ENCODE measurements at regions not wholly inside any gene's neighbourhood (a gene's known extent, or its start where the extent isn't known, plus 50 kb on each side); places are given as distances from the start of the nearest gene placed in this dataset.

GRCh38 chr13:22091971-22092300 lies 421.1 kb downstream of the FGF9 start:
- no peak for DNase-seq (ENCODE audit: low spot score)

GRCh38 chr13:22092791-22093560 lies 422.1 kb downstream of the FGF9 start:
- no peak for DNase-seq (ENCODE audit: low spot score)

- no peak for DNase-seq (ENCODE audit: low spot score)
Measured at GRCh38 chr13:22095794-22096193, 424.9 kb downstream of the FGF9 start.

DNA sequence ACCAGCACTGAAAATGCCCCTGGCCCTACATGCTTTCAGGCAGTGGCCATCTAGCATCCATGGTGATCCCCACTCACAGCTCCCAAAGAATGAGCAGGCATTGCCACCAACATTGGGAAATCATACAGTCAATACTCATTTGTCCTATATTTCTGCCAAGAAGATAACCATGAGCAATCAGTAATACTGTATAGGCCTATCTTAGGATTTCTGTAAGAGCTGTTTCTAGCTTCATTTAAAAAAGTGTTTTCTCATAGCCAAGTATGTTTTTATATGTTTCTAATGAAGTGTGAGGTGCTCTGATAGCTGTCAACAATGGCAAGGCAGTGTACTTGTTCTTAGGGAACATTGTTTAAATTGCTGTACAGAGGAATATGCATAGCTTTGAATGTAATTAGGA lies 428.7 kb downstream of the FGF9 start:
- no peak for DNase-seq (ENCODE audit: low spot score)

- no peak for DNase-seq (ENCODE audit: low spot score)
Measured at GRCh38 chr13:22102271-22102670, 431.4 kb downstream of the FGF9 start.

- no peak for DNase-seq (ENCODE audit: low spot score)
Measured at GRCh38 chr13:22103046-22104027, 432.5 kb downstream of the FGF9 start.

DNA sequence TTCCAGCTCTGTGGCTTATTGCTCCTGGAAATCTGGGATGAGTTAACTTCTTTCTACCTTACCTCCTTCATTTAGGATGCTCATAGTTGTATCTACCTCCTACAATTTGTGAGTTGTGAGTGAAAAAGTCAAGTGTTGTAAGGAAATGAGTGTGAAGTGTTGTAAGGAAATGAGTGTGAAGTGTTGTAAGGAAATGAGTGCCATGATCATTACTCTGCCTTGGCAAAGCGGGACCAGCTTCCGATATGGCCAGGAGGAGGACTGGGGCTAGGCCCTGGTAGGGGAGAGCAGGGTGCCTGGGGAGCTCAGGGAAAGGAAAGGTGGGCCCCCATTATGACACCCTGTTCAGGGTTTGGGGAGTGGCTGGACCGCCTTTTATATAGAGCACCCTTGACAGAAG lies 435.2 kb downstream of the FGF9 start:
- DNase-seq (ENCODE audit: low spot score), result no peak

GRCh38 chr13:22107549-22107948 lies 436.7 kb downstream of the FGF9 start:
- no peak for DNase-seq (ENCODE audit: low spot score)

- no peak for DNase-seq (ENCODE audit: low spot score)
Measured at GRCh38 chr13:22108283-22108942, 437.5 kb downstream of the FGF9 start.

- no peak for DNase-seq (ENCODE audit: low spot score)
Measured at GRCh38 chr13:22108979-22109378, 438.1 kb downstream of the FGF9 start.

DNA sequence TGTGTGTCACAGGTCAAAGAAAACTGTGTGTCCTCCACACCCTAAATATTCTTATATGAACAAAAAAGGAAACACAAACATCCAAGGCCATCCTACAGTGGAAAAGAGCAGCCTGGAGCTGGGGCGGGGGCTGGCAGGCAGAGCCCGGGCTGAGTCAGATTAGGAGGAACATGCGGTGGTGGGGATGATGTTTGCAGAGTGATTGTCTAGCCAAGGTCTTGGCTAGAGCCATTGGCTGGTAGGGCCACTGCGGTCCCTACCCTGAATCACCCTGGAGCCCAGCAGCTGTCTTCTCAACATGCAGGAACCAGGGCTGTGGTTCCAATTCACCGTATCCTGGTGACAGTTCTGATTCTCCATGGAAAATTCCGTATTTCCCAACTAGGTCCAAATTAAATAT lies 439.5 kb downstream of the FGF9 start:
- no peak for DNase-seq (ENCODE audit: low spot score)

- DNase-seq (ENCODE audit: low spot score), result no peak
Measured at GRCh38 chr13:22111152-22111783, 440.4 kb downstream of the FGF9 start.

- DNase-seq (ENCODE audit: low spot score), result no peak
Measured at GRCh38 chr13:22111961-22112360, 441.1 kb downstream of the FGF9 start.

DNA sequence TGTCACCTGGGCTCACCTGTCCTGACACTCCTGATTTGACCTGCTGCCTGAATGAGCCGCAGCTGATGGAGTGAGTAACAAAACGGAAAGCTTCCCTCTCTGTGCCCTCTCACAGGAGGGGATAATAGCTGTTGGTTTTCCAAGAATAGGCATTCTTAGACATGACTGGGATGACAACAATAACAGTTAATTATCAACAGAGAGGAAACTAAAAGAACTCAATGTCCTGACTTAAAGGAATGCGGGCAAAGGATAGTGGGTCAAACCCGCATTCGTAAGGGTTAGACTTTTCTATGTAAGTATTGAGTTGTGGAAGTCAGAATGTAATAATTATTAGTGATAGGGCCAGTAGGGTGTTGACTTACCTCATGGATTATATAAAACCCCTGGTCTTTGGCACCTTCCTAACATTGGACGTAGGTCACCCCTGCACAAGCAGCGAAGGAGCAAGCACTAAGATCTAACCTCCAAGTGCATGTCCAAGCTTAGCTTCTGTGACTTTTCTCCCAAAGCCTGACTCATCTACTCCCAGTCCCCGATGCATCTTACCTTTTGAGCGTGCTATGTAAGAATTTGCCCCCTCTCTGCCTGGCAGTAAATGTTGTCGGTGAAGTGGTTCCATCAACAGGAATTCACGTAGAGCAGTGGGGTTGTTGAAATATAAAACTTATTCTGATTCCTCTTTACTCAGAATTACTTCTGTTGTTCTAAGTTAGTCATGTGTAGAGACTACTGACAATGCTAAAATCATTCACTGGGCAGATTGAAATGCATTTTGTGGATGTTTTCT lies 442.3 kb downstream of the FGF9 start:
- no peak for DNase-seq (ENCODE audit: low spot score)

DNA sequence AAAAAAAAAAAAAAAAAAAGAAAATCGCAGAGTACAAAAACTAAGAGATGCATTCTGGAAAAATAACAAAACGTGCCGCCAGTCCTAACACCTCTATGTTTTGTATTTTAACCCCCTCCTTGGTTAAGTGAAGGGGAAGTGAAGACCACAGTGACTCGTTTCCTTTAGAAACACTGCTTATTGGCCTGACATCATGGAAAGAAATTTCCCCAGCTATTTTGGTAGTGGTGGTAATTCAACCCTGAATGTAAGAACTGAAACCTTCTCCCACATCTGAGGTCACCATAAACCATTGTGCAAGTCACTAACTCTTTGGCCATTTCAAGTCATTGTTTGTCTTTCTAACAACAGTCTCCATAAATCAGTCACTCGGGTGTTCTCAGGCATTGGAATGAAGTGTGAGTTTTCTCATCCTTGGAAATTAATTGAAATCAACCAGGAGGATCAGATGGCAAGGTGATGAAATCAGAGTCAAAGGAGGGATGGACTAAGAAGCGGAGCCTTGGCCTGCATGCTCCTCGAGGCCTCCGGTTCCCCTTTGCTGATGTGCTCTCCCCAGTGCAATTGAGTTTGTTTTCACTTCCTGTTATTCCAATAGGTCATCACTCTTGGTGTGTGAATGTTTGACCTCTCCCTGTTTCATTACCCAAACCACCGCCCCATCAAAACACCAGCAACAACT lies 443.9 kb downstream of the FGF9 start:
- no peak for DNase-seq (ENCODE audit: low spot score)

DNA sequence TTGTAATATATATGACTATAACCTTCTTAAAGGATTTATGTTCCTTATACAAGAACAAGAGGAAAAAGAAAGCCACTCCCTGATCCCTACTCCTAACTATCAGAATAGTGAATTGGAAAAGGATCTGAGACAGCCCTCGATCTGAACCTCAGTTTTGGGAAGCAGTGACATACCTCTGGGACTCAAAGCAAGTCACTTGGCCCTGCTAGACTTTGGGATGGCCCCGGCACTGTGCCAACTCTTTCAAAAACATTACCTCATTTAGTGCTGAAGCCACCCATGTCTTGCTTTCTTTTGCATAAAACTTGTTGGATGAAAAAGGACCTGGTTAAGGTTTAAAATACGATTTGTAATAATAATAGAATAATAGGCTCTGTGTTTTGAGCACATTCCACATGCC lies 447.3 kb downstream of the FGF9 start:
- DNase-seq (ENCODE audit: low spot score), result no peak

- DNase-seq (ENCODE audit: low spot score), result no peak
Measured at GRCh38 chr13:22120646-22121045, 449.8 kb downstream of the FGF9 start.

GRCh38 chr13:22121146-22121739 lies 450.4 kb downstream of the FGF9 start:
- no peak for DNase-seq (ENCODE audit: low spot score)

GRCh38 chr13:22126433-22127021 lies 455.7 kb downstream of the FGF9 start:
- DNase-seq (ENCODE audit: low spot score), result no peak

Data from A172 (cell line).